ENCODE measurements at regions not wholly inside any gene's neighbourhood (a gene's known extent, or its start where the extent isn't known, plus 50 kb on each side); places are given as distances from the start of the nearest gene placed in this dataset.
"Not testable (repeated sequence)": the region's sequence is repeated elsewhere in the genome, so short reads cannot be mapped to it uniquely, and the experiment has no call there.

- DNase-seq, result not testable (repeated sequence)
These were observed 124.3 kb downstream of the PTCHD1 start for GRCh38 chrX:23458957-23459356.

GRCh38 chrX:23465105-23465791, 130.6 kb downstream of the PTCHD1 start:
- DNase-seq, result no peak

DNA sequence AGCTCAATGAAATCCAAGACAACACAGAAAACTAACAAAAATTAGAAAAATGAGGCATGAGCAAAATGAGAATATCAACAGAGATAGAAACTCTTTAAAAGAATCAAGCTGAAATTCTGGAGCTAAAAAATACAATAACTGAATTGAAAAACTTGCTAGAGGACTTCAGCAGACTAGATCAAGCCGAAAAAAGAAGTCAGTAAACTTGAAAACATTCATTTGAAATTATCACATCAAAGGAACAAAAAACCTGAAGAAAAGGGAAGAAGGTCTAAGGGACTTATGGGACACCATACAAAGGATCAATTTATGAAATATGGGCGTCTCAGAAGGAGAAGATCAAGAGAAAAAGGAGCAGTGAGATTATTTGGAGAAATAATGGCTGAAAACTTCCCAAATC, 131.3 kb downstream of the PTCHD1 start:
- DNase-seq, result no peak

DNA sequence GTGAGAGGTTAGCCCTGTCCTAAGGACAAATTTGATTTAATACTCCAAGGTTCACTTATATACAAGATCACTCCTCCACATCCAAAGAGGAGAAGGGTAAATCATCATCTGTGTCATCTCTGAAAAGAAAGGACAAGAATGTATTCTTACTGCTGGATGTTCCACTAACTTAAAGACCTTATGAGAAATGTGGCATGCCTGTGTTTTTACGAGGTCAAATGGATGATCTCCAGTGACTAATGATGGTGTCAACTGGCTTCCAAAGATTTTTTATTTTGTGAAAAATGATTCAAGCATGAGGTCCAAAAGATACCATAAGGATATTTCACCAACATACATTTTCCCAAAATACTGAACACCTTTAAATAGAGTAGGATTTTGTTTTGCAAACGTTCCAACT, 143.4 kb downstream of the PTCHD1 start:
- no peak for DNase-seq

DNA sequence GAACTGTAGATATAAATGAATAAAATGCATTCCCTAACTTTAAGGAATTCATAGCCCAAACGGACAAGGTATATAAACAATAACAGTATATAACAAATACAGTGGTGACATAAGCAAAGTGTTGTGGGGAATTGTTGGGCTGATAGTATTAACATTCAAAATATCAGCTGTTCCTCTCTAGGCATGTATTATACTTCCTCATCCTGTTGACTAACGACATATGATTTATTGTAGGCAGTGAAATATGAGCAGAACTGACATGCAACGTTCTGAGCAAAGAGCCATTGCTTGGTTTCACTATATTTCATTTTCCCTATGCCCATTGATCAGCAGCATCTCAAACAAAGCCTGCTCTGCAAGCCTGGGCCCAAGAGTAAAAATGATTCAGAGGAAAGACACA, 143.9 kb downstream of the PTCHD1 start:
- DNase-seq, result no peak

- DNase-seq, result peak; percentile 20
These were observed 147.9 kb downstream of the PTCHD1 start for GRCh38 chrX:23482561-23482960.

DNA sequence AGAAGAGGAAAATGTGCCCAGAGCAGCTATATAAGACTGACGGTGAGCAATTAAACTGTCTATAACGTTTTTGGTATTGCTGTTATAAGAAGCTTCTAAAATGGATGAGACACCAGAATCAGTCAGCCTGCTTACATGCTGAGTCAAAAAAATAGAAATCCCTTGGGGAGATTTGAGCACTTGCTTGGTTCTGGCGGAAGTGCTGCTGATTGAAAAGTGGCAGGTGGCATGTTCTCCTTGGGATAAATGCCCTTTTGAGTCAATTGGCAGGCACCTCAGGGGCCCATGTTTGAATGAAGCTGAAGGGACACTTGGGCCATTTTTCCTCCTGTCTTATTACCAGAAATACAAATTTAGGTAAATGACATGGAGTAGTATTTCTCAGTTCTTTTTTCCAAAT, 148.7 kb downstream of the PTCHD1 start:
- no peak for DNase-seq

DNA sequence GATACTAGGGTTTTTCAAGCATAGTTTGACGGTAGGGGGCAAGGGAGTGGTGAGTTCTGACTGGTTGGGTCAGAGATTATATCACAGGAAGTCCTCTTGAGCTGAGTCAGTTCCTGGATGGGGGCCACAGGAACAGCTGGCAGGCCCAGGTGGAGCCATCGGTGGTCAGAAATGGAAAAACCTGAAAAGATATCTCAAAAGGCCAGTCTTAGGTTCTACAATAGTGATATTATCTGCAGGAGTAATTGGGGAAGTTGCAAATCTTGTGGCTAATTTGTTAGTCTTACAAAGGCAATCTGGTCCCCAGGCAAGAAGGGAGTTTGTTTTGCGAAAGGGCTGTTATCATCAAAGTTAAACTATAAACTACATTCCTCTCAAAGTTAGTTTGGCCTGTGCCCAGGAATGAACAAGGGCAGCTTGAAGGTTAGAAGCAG, 159.3 kb downstream of the PTCHD1 start:
- DNase-seq, result peak; percentile 53

- no peak for DNase-seq
These were observed 160.1 kb downstream of the PTCHD1 start for GRCh38 chrX:23494741-23495140.

DNA sequence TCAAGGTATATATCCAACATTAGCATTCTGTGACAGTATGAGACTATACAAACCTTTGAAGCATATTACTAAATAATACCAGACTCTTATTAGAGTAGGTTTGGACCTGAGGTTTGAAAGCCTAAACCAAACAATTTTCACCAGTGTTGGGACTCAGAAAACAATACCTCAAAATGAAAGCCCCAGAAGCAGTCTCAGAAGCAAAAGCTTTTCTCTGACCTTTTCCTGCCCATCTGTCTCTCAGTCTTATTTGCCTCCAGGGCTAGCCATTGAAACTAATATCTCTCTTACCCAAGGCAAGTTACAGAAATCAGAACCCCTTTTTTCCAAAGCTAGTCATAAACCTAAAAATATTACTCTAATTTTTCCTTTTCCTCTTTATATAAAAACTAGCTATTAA, 163.3 kb downstream of the PTCHD1 start:
- DNase-seq, result no peak

DNA sequence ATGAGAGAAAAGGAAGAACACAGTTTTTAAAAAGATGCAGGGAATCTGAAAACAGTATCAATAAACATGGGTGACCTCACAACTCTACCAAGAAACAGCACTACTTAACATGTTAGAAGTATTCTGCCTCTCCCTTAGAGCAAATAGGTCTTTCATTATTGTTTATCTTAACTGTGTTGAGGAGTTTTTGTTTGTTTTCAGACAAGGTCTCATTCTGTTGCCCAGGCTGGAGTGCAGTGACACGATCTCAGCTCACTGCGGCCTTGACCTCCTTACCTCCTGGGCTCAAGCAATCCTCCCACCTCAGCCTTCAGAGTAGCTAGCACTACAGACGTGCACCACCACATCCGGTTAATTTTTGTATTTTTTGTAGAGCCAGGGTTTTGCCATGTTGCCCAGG, 165.3 kb upstream of the PRDX4 start:
- DNase-seq, result no peak

- DNase-seq, result peak; percentile 83
These were observed 163.3 kb upstream of the PRDX4 start for GRCh38 chrX:23503835-23504539.

DNA sequence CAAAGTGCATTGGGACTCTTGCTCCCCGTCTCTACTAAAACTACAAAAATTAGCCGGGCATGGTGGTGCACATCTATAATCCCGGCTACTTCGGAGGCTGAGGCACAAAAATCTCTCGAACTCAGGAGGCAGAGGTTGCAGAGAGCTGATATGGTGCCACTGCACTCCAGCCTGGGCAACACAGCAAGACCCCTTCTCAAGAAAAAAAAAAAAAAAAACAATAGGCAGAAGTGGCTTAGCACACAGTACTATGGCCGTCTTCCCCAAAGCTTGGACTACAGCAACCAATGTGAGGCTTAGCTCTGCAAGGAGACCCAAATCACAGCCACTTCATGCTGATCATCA, 162.8 kb upstream of the PRDX4 start:
- no peak for DNase-seq

DNA sequence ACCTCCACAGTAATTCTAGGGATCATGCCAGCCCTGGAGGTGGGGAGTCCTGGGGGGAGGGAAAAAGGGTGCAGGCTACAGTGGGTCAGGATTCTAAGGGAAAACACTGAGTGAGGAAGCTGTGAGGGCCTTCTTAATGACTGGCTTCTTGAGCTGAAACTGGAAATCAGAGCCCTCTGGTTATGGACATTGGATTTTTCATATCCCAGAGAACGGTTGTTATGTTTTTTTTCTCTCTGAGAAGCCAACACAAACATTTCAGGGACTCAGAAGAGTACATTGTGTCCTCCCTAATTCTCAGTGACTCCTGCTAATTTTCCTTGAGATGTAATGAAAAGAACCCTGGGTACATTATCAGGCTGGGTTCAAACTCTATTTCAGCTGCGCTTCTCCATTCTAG, 162.4 kb upstream of the PRDX4 start:
- no peak for DNase-seq

DNA sequence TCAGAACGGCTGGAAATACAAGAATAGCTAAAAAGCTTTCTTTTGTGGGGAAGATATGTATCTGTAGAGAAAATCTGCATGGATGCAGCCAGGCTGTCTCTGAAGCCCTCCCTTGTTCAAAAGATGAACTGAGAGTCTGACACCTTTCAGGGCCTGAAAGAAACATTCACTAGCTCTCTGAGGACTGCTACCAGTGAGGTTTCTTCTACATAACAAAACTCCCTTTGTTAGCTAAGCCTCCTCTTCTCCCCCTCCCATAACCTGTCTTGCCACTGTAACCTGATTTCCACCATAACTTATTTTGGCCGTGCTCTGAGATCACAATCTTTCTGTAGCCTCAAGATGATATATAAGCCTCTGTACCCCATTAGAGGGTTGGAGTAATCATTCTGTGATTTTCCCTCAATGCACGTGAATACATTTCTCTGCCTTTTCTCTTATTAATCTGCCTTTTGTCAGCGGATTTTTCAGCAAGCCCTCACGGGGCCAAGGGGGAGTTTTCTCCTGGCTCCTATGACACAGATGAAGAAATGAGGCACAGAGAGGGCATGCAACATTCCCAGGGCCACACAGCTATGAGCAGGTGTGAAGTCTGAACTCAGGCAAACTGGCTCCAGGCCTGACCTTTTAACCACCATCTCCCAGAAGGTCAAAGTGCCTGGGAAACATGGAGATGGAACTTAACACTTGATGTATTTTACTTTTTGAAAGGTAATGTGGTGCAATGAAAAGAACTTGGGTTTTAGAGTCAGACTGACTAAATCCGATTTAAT, 161.6 kb upstream of the PRDX4 start:
- DNase-seq, result no peak

DNA sequence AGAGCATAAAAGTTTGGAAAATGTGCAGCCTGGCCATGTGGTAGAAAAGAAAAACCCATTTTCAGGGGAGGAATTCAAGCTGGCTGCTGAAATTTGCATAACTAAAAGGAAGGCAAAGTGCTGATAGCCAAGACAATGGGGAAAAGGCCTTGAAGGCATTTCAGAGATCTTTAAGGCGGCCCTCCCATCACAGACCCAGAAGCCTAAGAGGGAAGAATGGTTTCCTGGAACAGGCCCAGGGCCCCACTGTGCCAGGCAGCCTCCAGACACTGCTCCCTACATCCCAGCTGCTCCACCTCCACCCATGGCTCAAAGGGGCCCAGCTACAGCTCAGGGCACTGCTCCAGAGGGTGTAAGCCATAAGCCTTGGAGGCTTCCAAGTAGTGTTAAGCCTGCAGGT, 158.0 kb upstream of the PRDX4 start:
- no peak for DNase-seq

- no peak for DNase-seq
These were observed 155.5 kb upstream of the PRDX4 start for GRCh38 chrX:23511793-23512192.

DNA sequence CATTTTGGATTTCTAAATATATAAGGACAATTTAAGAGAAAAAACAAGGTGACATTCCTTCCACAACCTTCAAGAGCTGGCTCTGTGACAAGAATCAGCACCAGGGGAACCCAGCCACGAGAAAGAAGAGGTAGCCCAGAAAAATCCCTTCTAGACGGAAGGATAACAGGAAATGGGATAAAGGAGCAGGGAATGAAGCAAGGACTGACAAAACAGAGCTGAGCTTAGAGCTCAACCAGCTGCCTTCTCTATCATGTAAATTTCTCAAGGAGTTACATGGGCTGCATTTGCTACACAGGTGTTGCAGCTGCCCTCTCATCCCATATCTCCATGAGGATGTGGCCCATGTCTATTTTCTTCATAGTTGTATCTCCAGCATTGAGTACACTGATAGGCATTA, 154.2 kb upstream of the PRDX4 start:
- no peak for DNase-seq

GRCh38 chrX:23514082-23514481, 153.2 kb upstream of the PRDX4 start:
- no peak for DNase-seq

- peak; percentile 1 for DNase-seq
These were observed 152.3 kb upstream of the PRDX4 start for GRCh38 chrX:23515028-23515427.

- not testable (repeated sequence) for DNase-seq
These were observed 144.2 kb upstream of the PRDX4 start for GRCh38 chrX:23523026-23523657.

- DNase-seq, result no peak
These were observed 142.8 kb upstream of the PRDX4 start for GRCh38 chrX:23524467-23524866.

DNA sequence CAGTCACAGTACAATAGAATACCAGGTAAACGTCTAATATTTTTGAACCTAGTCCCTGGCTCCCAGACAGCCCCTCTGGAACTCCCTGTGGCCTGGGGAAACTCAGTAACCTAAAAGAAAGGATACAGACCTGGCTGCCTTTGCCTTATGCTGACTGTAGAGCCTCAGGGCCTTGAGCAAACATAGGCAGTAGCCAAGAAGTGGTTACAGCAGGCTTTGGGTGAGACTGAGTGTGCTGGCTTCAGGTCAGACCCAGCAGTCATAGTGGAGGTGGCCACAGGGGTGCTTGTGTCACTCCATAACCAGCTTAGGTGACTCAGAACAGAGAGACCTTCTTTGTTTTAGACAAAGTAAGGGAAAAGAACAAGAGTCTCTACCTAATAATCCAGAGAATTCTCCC, 141.8 kb upstream of the PRDX4 start:
- DNase-seq, result no peak

Data from dermis blood vessel endothelial cell (primary cell).